GM12878 (cell line): ENCODE measurements at regions not wholly inside any gene's neighbourhood (a gene's known extent, or its start where the extent isn't known, plus 50 kb on each side); places are given as distances from the start of the nearest gene placed in this dataset.
"Not testable (repeated sequence)": the region's sequence is repeated elsewhere in the genome, so short reads cannot be mapped to it uniquely, and the experiment has no call there.

Experiments used
- ATAC-seq: fragments of 200-7000 bp; cut with Tn5 transposase; 3 replicates; pipeline ENCODE4 v1.9.1; 2020; ENCODE audit warnings: mild to moderate bottlenecking, moderate library complexity
- BruUV-seq: library from RNA; stranded (reverse); fragments of 400-500 nt; replicated peaks from 2 replicates; lab custom pipeline; 2021; lab: Mats Ljungman, UMichigan
- CTCF ChIA-PET: fragments of 300-600 bp; sonication (Branson Sonifier 250); formaldehyde crosslinking; extraction: SDS; loops from one replicate; lab custom pipeline; 2021; ENCODE audit warnings: inconsistent platforms; lab: Yijun Ruan, JAX
- POLR2A ChIA-PET: fragments of 350-600 bp; formaldehyde crosslinking; extraction: SDS; loops from one replicate; lab custom pipeline; 2021; ENCODE audit warnings: inconsistent platforms; lab: Charles Lee
- RAD21 ChIA-PET: fragments of 300-600 bp; sonication (Branson Sonifier 250); formaldehyde crosslinking; loops from one replicate; lab custom pipeline; 2023; ENCODE audit warnings: antibody characterized with exemption; ENCODE audit not compliant: unreplicated experiment; lab: Charles Lee
- SMC1A ChIA-PET: fragments of 300-600 bp; sonication (Branson Sonifier 250); formaldehyde crosslinking; loops from one replicate; lab custom pipeline; 2023; ENCODE audit not compliant: unreplicated experiment, uncharacterized antibody; lab: Charles Lee
- DNase-seq: peaks from one replicate; pipeline ENCODE4 v3.0.0-alpha.2; 2011; ENCODE audit warnings: low read depth, low spot score
- FAIRE-seq: peaks from 3 replicates; lab custom pipeline; 2011; peaks lifted over from hg19 to GRCh38; lab: Jason Lieb, UNC
- H2AFZ ChIP-seq: 2 replicates; pipeline ENCODE4 v1.6.0; 2011; ENCODE audit warnings: low read depth, low read length, control low read depth; ENCODE audit not compliant: control insufficient read depth
- H3K27ac ChIP-seq: 2 replicates; pipeline ENCODE4 v1.5.1; 2011; ENCODE audit warnings: control low read depth; ENCODE audit not compliant: control insufficient read depth, insufficient read depth
- H3K27me3 ChIP-seq, 2 experiments: replicated peaks in 1 of 2; 2 replicates each; pipeline versions ENCODE4 v1.6.0 to v1.6.1; 2011; ENCODE audit warnings: low read length in 1 of 2; ENCODE audit not compliant: control insufficient read depth in 2 of 2, insufficient read depth in 2 of 2
- H3K36me3 ChIP-seq, 2 experiments: 2 replicates each; pipeline ENCODE4 v1.5.1; 2011; ENCODE audit warnings: low read length in 1 of 2; ENCODE audit not compliant: control insufficient read depth in 2 of 2, insufficient read depth in 2 of 2
- H3K4me1 ChIP-seq: 2 replicates; pipeline ENCODE4 v1.6.1; 2011; ENCODE audit warnings: mild to moderate bottlenecking, low read length, moderate library complexity, mixed read lengths; ENCODE audit not compliant: control insufficient read depth, insufficient read depth
- H3K4me2 ChIP-seq: 2 replicates; pipeline ENCODE4 v1.6.0; 2011; ENCODE audit warnings: control low read depth; ENCODE audit not compliant: control insufficient read depth, insufficient read depth
- H3K4me3 ChIP-seq: fragments of 200-600 bp; sonication (generic); 2 replicates; pipeline ENCODE4 v1.5.1; 2016
- H3K79me2 ChIP-seq: 2 replicates; pipeline ENCODE4 v1.6.0; 2011; ENCODE audit warnings: low read length; ENCODE audit not compliant: control insufficient read depth, insufficient read depth
- H3K9ac ChIP-seq: 2 replicates; pipeline ENCODE4 v1.8.0; 2011; ENCODE audit warnings: low read length, control low read depth, mixed read lengths; ENCODE audit not compliant: control insufficient read depth, insufficient read depth
- H3K9me3 ChIP-seq: replicated peaks from 3 replicates; pipeline ENCODE4 v1.5.1; 2011; ENCODE audit warnings: mild to moderate bottlenecking, low read length; ENCODE audit not compliant: control insufficient read depth, insufficient read depth
- H4K20me1 ChIP-seq: 2 replicates; pipeline ENCODE4 v1.6.0; 2011; ENCODE audit not compliant: control insufficient read depth, insufficient read depth
- CTCF ChIP-seq, 3 experiments: IDR thresholded peaks in 2 of 3; conservative IDR thresholded peaks in 1 of 3; 2 replicates each; pipeline ENCODE4 v1.5.1; 2011; ENCODE audit warnings: low read depth in 3 of 3, low read length in 3 of 3, mild to moderate bottlenecking in 3 of 3, control low read depth in 2 of 3, moderate library complexity in 2 of 3, inconsistent platforms in 1 of 3, mixed read lengths in 1 of 3; ENCODE audit not compliant: control insufficient read depth in 2 of 3, insufficient read depth in 1 of 3; ENCODE audit errors: extremely low read depth in 1 of 3
- RAD21 ChIP-seq: IDR thresholded peaks from 2 replicates; pipeline ENCODE4 v1.6.1; 2011; ENCODE audit warnings: mild to moderate bottlenecking, low read depth, low read length, moderate library complexity; ENCODE audit not compliant: insufficient read depth
- SMC3 ChIP-seq: IDR thresholded peaks from 2 replicates; pipeline ENCODE4 v1.6.1; 2011; ENCODE audit warnings: low read length, improper control_type of control experiment, borderline replicate concordance
- ZNF384 ChIP-seq: IDR thresholded peaks from 2 replicates; pipeline ENCODE4 v1.6.1; 2012; ENCODE audit warnings: low read depth, mild to moderate bottlenecking, low read length, improper control_type of control experiment, borderline replicate concordance
- WGBS: methylation state at CpG from one replicate; pipeline ENCODE4 v1.1.6; 2016; ENCODE audit warnings: low lambda C conversion rate; ENCODE audit not compliant: insufficient replicate concordance, insufficient coverage; ENCODE audit errors: missing lambda C conversion rate; 5-methylcytosine and 5-hydroxymethylcytosine counted together
- in situ Hi-C: fragments of 300-500 bp; cut with MboI; formaldehyde crosslinking; loops from 9 replicates; pipeline ENCODE4 v1.14.3; 2018; ENCODE audit warnings: mixed read lengths
- intact Hi-C: fragments of 100-400 bp; cut with micrococcal nuclease; formaldehyde crosslinking; loops from one replicate; pipeline ENCODE4 v1.14.2; 2022; ENCODE audit not compliant: unreplicated experiment

GRCh38 chr1:224004552-224005315 is 109.2 kb upstream of the FBXO28 start:
- WGBS: 75% methylated on average over 4 of the region's 4 CpGs
- TF ChIP-seq RAD21 (peak; percentile 49), SMC3 (peak; percentile 10; the same call in 1 of the 2 replicates), ZNF384 (peak; percentile 70), CTCF (IDR thresholded peaks at IDR 0.05 in 2 of 3, conservative IDR thresholded peaks at IDR 0.05 in 1 of 3; ENCODE audit: control insufficient read depth in 2 of 3, extremely low read depth in 1 of 3, insufficient read depth in 1 of 3, low read depth in 3 of 3, low read length in 3 of 3) (peak in 2 of 3 experiments; percentile 25 to 27; a peak in 2 of 6 replicates)
- H3K79me2 ChIP-seq, POLR2A ChIA-PET, BruUV-seq, H3K4me3 ChIP-seq, H3K27me3 ChIP-seq, in situ Hi-C loops, H2AFZ ChIP-seq, H3K4me2 ChIP-seq, H4K20me1 ChIP-seq, H3K4me1 ChIP-seq, H3K9me3 ChIP-seq, RAD21 ChIA-PET, H3K27ac ChIP-seq, H3K9ac ChIP-seq, FAIRE-seq, CTCF ChIA-PET, DNase-seq, H3K36me3 ChIP-seq: not testable (repeated sequence)
- peak; percentile 57 for ATAC-seq
- SMC1A ChIA-PET: interaction anchor here (0.6 to 1.2 kb wide), 2 partner anchors 14 to 161 kb away, joined by 3 to 4 read pairs; no protein-coding TSS in a partner anchor
- intact Hi-C loops: loop anchor here (10.0 kb wide), 1 partner anchor 310 kb away; no protein-coding TSS in a partner anchor

- H3K4me2 ChIP-seq, H3K27ac ChIP-seq, DNase-seq, H3K27me3 ChIP-seq, CTCF ChIA-PET, H3K9ac ChIP-seq, POLR2A ChIA-PET, H2AFZ ChIP-seq, H3K79me2 ChIP-seq, ATAC-seq, H3K9me3 ChIP-seq, in situ Hi-C loops, H4K20me1 ChIP-seq, H3K4me3 ChIP-seq, BruUV-seq, H3K36me3 ChIP-seq, RAD21 ChIA-PET, H3K4me1 ChIP-seq, FAIRE-seq: not testable (repeated sequence)
- SMC1A ChIA-PET: interaction anchor here (0.6 kb wide), 1 partner anchor 160 kb away, joined by 4 read pairs; no protein-coding TSS in a partner anchor
- WGBS: no CpG with 5 or more reads among the region's 1 CpG
- intact Hi-C loops: loop anchor here (10.0 kb wide), 1 partner anchor 309 kb away; no protein-coding TSS in a partner anchor
These were observed 110.0 kb upstream of the FBXO28 start for GRCh38 chr1:224003896-224004295.

GRCh38 chr1:224001757-224002156 is 112.2 kb upstream of the FBXO28 start:
- H3K4me1 ChIP-seq, H3K4me3 ChIP-seq, RAD21 ChIA-PET, H3K9ac ChIP-seq, FAIRE-seq, H3K36me3 ChIP-seq, CTCF ChIA-PET, H3K4me2 ChIP-seq, BruUV-seq, ATAC-seq, SMC1A ChIA-PET, DNase-seq, POLR2A ChIA-PET, H3K79me2 ChIP-seq, H3K27me3 ChIP-seq, in situ Hi-C loops, H2AFZ ChIP-seq, H3K27ac ChIP-seq, H3K9me3 ChIP-seq, H4K20me1 ChIP-seq: not testable (repeated sequence)
- 100% methylated on average over 2 of the region's 2 CpGs for WGBS
- intact Hi-C loops: loop anchor here (10.0 kb wide), 1 partner anchor 307 kb away; no protein-coding TSS in a partner anchor
